MCF 10A (cell line): ENCODE measurements at regions not wholly inside any gene's neighbourhood (a gene's known extent, or its start where the extent isn't known, plus 50 kb on each side); places are given as distances from the start of the nearest gene placed in this dataset.

ENCODE experiments used
- BruUV-seq: library from RNA; stranded (reverse); fragments of 400-500 nt; replicated peaks from 2 replicates; lab custom pipeline; 2021; lab: Mats Ljungman, UMichigan
- CTCF ChIA-PET: fragments of 300-600 bp; sonication (Branson Sonifier 250); formaldehyde crosslinking; extraction: SDS; loops from one replicate; lab custom pipeline; 2021; ENCODE audit warnings: antibody characterized with exemption, inconsistent platforms; lab: Yijun Ruan, JAX
- POLR2A ChIA-PET: fragments of 300-600, 350-650 bp; sonication (Branson Sonifier 250); formaldehyde crosslinking; extraction: SDS; loops from one replicate; lab custom pipeline; 2020; ENCODE audit warnings: antibody characterized with exemption, inconsistent platforms; lab: Yijun Ruan, JAX
- DNase-seq: peaks from one replicate; pipeline ENCODE4 v3.0.0-alpha.2; 2018; ENCODE audit not compliant: unreplicated experiment
- H3K27ac Mint-ChIP-seq: one replicate; pipeline ENCODE4 v1.8.0; 2022; ENCODE audit warnings: mild to moderate bottlenecking, low read depth, mixed read lengths; ENCODE audit not compliant: unreplicated experiment
- H3K27me3 Mint-ChIP-seq: one replicate; pipeline ENCODE4 v1.8.0; 2022; ENCODE audit warnings: mixed read lengths; ENCODE audit not compliant: insufficient read depth, unreplicated experiment
- H3K36me3 Mint-ChIP-seq: one replicate; pipeline ENCODE4 v1.8.0; 2022; ENCODE audit warnings: mild to moderate bottlenecking, moderate library complexity, mixed read lengths; ENCODE audit not compliant: insufficient read depth, unreplicated experiment
- H3K4me1 Mint-ChIP-seq: one replicate; pipeline ENCODE4 v1.8.0; 2022; ENCODE audit warnings: mixed read lengths; ENCODE audit not compliant: insufficient read depth, unreplicated experiment
- H3K4me3 Mint-ChIP-seq: one replicate; pipeline ENCODE4 v1.8.0; 2022; ENCODE audit warnings: mild to moderate bottlenecking, moderate library complexity, mixed read lengths; ENCODE audit not compliant: unreplicated experiment
- H3K9me3 Mint-ChIP-seq: one replicate; pipeline ENCODE4 v1.8.0; 2022; ENCODE audit warnings: mixed read lengths; ENCODE audit not compliant: unreplicated experiment
- intact Hi-C: fragments of 100-400 bp; cut with micrococcal nuclease; formaldehyde crosslinking; loops from 2 replicates; pipeline ENCODE4 v1.14.1; 2022
- TF ChIP-seq, protein P1 (sequence below): fragments of 200-600 bp; IDR thresholded peaks from one replicate; pipeline ENCODE4 v1.8.0; 2022; ENCODE audit warnings: antibody characterized with exemption, mild to moderate bottlenecking; ENCODE audit not compliant: unreplicated experiment

GRCh38 chr3:159764490-159765029 is 224.1 kb upstream of the IL12A start:
- ChIA-PET POLR2A (interaction anchor here (0.5 to 10.3 kb wide), 13 partner anchors 11 to 1527 kb away, joined by 3 to 212 read pairs (median 6); no protein-coding TSS in a partner anchor), CTCF (interaction anchor here (0.6 to 3.0 kb wide), 3 partner anchors 23 to 122 kb away, joined by 3 to 10 read pairs (median 4); no protein-coding TSS in a partner anchor)
- DNase-seq = no peak
- H3K4me3 Mint-ChIP-seq = peak overlapping the region; percentile 81
- peaks cover 6% of the 10 kb centered on the region for H3K36me3 Mint-ChIP-seq
- no TSS peak for BruUV-seq
- no peaks in the 10 kb centered on the region for H3K27me3 Mint-ChIP-seq
- intact Hi-C loops = loop anchor here (1.0 kb wide), 3 partner anchors 23 to 501 kb away; no protein-coding TSS in a partner anchor
- H3K9me3 Mint-ChIP-seq = no peaks in the 10 kb centered on the region
- TF ChIP-seq, protein P1, sequence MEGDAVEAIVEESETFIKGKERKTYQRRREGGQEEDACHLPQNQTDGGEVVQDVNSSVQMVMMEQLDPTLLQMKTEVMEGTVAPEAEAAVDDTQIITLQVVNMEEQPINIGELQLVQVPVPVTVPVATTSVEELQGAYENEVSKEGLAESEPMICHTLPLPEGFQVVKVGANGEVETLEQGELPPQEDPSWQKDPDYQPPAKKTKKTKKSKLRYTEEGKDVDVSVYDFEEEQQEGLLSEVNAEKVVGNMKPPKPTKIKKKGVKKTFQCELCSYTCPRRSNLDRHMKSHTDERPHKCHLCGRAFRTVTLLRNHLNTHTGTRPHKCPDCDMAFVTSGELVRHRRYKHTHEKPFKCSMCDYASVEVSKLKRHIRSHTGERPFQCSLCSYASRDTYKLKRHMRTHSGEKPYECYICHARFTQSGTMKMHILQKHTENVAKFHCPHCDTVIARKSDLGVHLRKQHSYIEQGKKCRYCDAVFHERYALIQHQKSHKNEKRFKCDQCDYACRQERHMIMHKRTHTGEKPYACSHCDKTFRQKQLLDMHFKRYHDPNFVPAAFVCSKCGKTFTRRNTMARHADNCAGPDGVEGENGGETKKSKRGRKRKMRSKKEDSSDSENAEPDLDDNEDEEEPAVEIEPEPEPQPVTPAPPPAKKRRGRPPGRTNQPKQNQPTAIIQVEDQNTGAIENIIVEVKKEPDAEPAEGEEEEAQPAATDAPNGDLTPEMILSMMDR = no peak
- peaks cover 40% of the 10 kb centered on the region for H3K4me1 Mint-ChIP-seq
- H3K27ac Mint-ChIP-seq = peak overlapping the region; percentile 85

DNA sequence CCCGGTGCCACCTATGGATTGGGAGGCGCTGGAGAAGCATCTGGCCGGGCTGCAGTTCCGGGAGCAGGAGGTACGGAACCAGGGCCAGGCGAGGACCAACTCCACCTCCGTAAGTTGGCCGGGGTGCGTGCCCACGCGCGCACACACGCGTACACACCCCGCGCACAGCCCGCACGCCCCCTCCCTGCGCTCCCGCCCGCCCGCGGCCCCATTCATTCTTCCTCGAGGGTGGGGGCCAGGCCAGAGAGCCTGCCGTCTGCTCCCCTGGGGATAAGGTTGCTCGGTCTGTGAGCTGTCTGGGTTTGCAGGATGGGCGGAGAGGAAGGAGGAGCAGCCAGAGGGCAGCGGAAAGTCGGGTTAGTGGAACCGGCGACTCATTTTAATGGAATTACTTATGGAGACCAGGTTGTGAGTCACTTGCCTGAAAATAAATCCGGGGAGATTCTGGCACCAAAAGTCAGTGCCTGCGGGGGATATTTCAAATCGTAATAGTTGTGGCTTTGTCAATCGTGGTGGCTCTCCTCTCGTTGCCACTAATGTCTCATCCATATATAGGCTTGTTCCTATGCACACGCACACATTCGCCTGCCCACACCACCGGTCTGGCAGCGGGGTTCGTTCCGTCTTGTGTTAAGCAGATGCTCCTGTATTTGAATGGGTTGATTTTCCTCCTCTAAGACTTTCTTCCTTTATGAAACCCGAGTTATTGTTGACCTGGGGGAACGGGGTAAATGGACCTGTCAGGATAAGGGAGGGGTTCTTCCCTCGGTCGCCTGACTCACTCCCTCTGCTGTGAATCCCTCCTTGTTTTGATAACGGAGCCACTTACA is 223.4 kb upstream of the IL12A start:
- peak; percentile 97 for DNase-seq

DNA sequence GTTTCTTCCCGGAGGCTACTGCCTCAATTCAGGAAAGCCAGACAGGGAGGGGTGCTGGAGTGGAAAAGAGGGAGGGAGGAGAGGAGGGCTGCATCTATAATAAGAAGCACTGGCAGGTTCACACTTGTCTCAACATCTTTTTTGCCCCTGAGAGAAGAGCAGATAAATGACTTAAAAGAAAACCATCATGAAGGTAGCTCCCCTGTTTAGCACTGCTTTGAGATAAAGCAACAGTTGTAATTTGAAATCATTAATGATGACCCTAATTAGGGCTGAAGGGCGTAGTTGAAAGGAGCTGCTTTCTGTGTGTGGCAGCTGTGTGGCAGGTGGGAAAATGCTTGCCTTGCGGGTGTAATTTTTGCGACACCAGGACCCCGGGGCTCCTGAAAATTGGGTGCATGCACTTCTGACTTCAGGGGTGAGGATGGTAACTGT is 222.8 kb upstream of the IL12A start:
- Mint-ChIP-seq H3K27ac (peak overlapping the region; percentile 85), H3K9me3 (no peaks in the 10 kb centered on the region), H3K4me3 (peak overlapping the region; percentile 81), H3K27me3 (no peaks in the 10 kb centered on the region), H3K4me1 (peaks cover 36% of the 10 kb centered on the region), H3K36me3 (peaks cover 6% of the 10 kb centered on the region)
- TF ChIP-seq, protein P1 = no peak
- no peak for DNase-seq
- intact Hi-C loops = loop anchor here (1.0 to 2.0 kb wide), 4 partner anchors 21 to 503 kb away; no protein-coding TSS in a partner anchor
- ChIA-PET CTCF (interaction anchor here (0.6 to 4.3 kb wide), 20 partner anchors 10 to 1106 kb away, joined by 3 to 61 read pairs (median 4); no protein-coding TSS in a partner anchor), POLR2A (interaction anchor here (0.6 to 10.3 kb wide), 9 partner anchors 9 to 130 kb away, joined by 3 to 212 read pairs (median 4); no protein-coding TSS in a partner anchor)
- BruUV-seq = no TSS peak

More for the DNA sequence above, 223.4 kb upstream of the IL12A start:
- CTCF ChIA-PET = interaction anchor here (0.7 to 4.3 kb wide), 12 partner anchors 10 to 1105 kb away, joined by 3 to 61 read pairs (median 5); no protein-coding TSS in a partner anchor
- Mint-ChIP-seq H3K27ac (peak overlapping the region; percentile 85), H3K4me3 (peak overlapping the region; percentile 81), H3K4me1 (peaks cover 40% of the 10 kb centered on the region), H3K9me3 (no peaks in the 10 kb centered on the region), H3K36me3 (peaks cover 6% of the 10 kb centered on the region), H3K27me3 (no peaks in the 10 kb centered on the region)
- BruUV-seq = TSS peak; percentile 39
- intact Hi-C loops = loop anchor here (1.0 kb wide), 3 partner anchors 22 to 502 kb away; no protein-coding TSS in a partner anchor
- TF ChIP-seq, protein P1 = no peak
- POLR2A ChIA-PET = interaction anchor here (0.6 to 10.3 kb wide), 14 partner anchors 10 to 1526 kb away, joined by 3 to 212 read pairs (median 4); no protein-coding TSS in a partner anchor
